ENCODE measurements at regions not wholly inside any gene's neighbourhood (a gene's known extent, or its start where the extent isn't known, plus 50 kb on each side); places are given as distances from the start of the nearest gene placed in this dataset.

- Histone ChIP-seq H3K4me3 (no peak overlapping the region), H3K36me3 (no peaks in the 10 kb centered on the region), H3K27ac (no peak overlapping the region), H3K27me3 (no peaks in the 10 kb centered on the region), H3K9me3 (no peaks in the 10 kb centered on the region), H3K4me1 (no peaks in the 10 kb centered on the region)
- ATAC-seq (no peak), FAIRE-seq (no peak), DNase-seq (no peak)
- TF ChIP-seq, protein P1, sequence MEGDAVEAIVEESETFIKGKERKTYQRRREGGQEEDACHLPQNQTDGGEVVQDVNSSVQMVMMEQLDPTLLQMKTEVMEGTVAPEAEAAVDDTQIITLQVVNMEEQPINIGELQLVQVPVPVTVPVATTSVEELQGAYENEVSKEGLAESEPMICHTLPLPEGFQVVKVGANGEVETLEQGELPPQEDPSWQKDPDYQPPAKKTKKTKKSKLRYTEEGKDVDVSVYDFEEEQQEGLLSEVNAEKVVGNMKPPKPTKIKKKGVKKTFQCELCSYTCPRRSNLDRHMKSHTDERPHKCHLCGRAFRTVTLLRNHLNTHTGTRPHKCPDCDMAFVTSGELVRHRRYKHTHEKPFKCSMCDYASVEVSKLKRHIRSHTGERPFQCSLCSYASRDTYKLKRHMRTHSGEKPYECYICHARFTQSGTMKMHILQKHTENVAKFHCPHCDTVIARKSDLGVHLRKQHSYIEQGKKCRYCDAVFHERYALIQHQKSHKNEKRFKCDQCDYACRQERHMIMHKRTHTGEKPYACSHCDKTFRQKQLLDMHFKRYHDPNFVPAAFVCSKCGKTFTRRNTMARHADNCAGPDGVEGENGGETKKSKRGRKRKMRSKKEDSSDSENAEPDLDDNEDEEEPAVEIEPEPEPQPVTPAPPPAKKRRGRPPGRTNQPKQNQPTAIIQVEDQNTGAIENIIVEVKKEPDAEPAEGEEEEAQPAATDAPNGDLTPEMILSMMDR (IDR thresholded peaks at IDR 0.05), result no peak
- intact Hi-C loops (cut with DNase I), result no loop called here
These were observed 60.9 kb upstream of the PRL start for GRCh38 chr6:22357724-22358189.

DNA sequence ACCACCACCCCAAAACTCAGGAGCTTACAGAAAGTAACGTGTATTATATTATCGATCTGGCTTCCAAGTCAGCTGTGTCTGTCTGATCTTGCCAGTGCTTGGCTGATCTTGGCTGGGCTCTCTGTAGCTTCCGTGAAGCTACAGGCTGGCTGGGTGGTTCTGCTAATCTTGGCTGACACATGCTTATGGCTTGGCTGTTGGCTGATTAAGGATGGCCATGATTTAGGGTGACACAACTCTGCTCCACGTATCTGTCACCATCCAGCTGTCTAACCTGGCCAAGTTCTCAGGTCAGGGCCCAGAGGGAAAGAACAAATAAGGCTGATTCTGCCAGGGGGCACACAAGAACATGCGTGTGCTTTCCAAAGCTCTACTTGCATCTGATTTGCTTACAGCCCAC is 64.7 kb upstream of the PRL start:
- FAIRE-seq (no peak), ATAC-seq (no peak), DNase-seq (no peak)
- H3K36me3 ChIP-seq, result no peaks in the 10 kb centered on the region
- intact Hi-C loops (cut with DNase I), result no loop called here
- H3K9me3 ChIP-seq, result no peaks in the 10 kb centered on the region
- no peak overlapping the region for H3K27ac ChIP-seq
- TF ChIP-seq, protein P1 (IDR thresholded peaks at IDR 0.05), result no peak
- WGBS, 2 donors, result 80 to 87% methylated on average over 5 of the region's 5 CpGs
- H3K4me3 ChIP-seq, result no peak overlapping the region
- no peaks in the 10 kb centered on the region for H3K27me3 ChIP-seq
- H3K4me1 ChIP-seq, result no peaks in the 10 kb centered on the region

- Histone ChIP-seq H3K9me3 (no peaks in the 10 kb centered on the region), H3K4me3 (no peak overlapping the region), H3K27ac (no peak overlapping the region), H3K27me3 (no peaks in the 10 kb centered on the region), H3K4me1 (no peaks in the 10 kb centered on the region), H3K36me3 (no peaks in the 10 kb centered on the region)
- intact Hi-C loops (cut with DNase I), result no loop called here
- TF ChIP-seq, protein P1 (IDR thresholded peaks at IDR 0.05), result no peak
- DNase-seq (no peak), FAIRE-seq (no peak), ATAC-seq (peak in 1 of 4 donors; percentile 36)
- 23 to 34% methylated on average over 3 of the region's 3 CpGs for WGBS, 2 donors
These were observed 65.5 kb upstream of the PRL start for GRCh38 chr6:22362361-22362760.

DNA sequence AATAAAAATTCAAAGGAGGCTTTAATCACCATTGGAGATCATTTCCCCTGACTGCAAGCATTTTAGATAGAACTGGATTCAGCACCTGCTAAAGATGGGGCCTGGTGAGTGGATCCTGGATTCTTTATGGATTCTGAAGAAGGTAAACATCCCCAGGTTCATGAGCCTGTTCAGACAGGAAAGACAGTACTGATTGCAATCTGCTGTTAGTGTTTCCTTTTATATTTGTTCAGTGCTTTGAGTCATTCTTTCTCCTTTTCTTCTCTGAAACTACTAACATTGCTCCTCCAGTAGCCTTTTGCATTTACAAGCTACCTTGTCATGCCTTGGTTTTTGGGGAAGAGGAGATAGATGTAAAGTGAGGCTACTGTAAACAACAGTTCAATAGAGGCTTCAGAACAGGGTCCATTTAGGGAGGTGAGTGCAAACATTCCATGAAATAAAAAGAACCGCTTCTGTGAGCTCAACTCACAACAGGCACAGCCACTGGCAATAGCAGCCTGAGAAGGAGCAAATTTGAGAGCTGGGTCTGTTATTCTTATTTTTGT is 66.4 kb upstream of the PRL start:
- Histone ChIP-seq H3K9me3 (no peaks in the 10 kb centered on the region), H3K4me1 (no peaks in the 10 kb centered on the region), H3K27ac (no peak overlapping the region), H3K4me3 (no peak overlapping the region), H3K36me3 (no peaks in the 10 kb centered on the region), H3K27me3 (no peaks in the 10 kb centered on the region)
- intact Hi-C loops (cut with DNase I), result no loop called here
- FAIRE-seq (no peak), DNase-seq (no peak), ATAC-seq (no peak)
- TF ChIP-seq, protein P1 (IDR thresholded peaks at IDR 0.05), result no peak
- WGBS, 2 donors, result 89 to 93% methylated on average over 1 of the region's 1 CpG

GRCh38 chr6:22363714-22364239 is 66.9 kb upstream of the PRL start:
- FAIRE-seq, result no peak
- intact Hi-C loops (cut with DNase I), result no loop called here
- Histone ChIP-seq H3K36me3 (no peaks in the 10 kb centered on the region), H3K9me3 (no peaks in the 10 kb centered on the region), H3K4me3 (no peak overlapping the region), H3K27ac (no peak overlapping the region), H3K27me3 (no peaks in the 10 kb centered on the region), H3K4me1 (no peaks in the 10 kb centered on the region)
- no peak for DNase-seq
- WGBS, 2 donors, result 81 to 86% methylated on average over 4 of the region's 4 CpGs
- TF ChIP-seq, protein P1 (IDR thresholded peaks at IDR 0.05), result no peak
- ATAC-seq, result no peak
